GM21360 (cell line): ENCODE measurements at regions not wholly inside any gene's neighbourhood (a gene's known extent, or its start where the extent isn't known, plus 50 kb on each side); places are given as distances from the start of the nearest gene placed in this dataset.
"Not testable (repeated sequence)": the region's sequence is repeated elsewhere in the genome, so short reads cannot be mapped to it uniquely, and the experiment has no call there.

Experiments used
- ATAC-seq: cut with Tn5 transposase; IDR thresholded peaks from one replicate; pipeline ENCODE4 v1.9.1; 2021; ENCODE audit warnings: mild to moderate bottlenecking, moderate library complexity; ENCODE audit not compliant: unreplicated experiment

- ATAC-seq: no peak
Measured at GRCh38 chr1:200288226-200288625, 121.6 kb downstream of the ZNF281 start.

- ATAC-seq: not testable (repeated sequence)
Measured at GRCh38 chr1:200284236-200284635, 125.6 kb downstream of the ZNF281 start.

- no peak for ATAC-seq
Measured at GRCh38 chr1:200282497-200283122, 127.2 kb downstream of the ZNF281 start.

GRCh38 chr1:200281201-200281835, 128.5 kb downstream of the ZNF281 start:
- ATAC-seq: no peak

- ATAC-seq: no peak
Measured at GRCh38 chr1:200279810-200280411, 129.9 kb downstream of the ZNF281 start.

- ATAC-seq: no peak
Measured at GRCh38 chr1:200275816-200276453, 133.9 kb downstream of the ZNF281 start.

GRCh38 chr1:200275415-200275814, 134.4 kb downstream of the ZNF281 start:
- no peak for ATAC-seq

- no peak for ATAC-seq
Measured at GRCh38 chr1:200274116-200274515, 135.7 kb downstream of the ZNF281 start.

GRCh38 chr1:200272481-200273068, 137.3 kb downstream of the ZNF281 start:
- no peak for ATAC-seq

GRCh38 chr1:200269256-200269655, 140.6 kb downstream of the ZNF281 start:
- ATAC-seq: no peak

- no peak for ATAC-seq
Measured at GRCh38 chr1:200267937-200268336, 141.9 kb downstream of the ZNF281 start.

GRCh38 chr1:200267458-200267857, 142.4 kb downstream of the ZNF281 start:
- ATAC-seq: no peak

- no peak for ATAC-seq
Measured at GRCh38 chr1:200266871-200267270, 143.0 kb downstream of the ZNF281 start.

GRCh38 chr1:200265881-200266280, 144.0 kb downstream of the ZNF281 start:
- ATAC-seq: no peak

GRCh38 chr1:200265104-200265503, 144.7 kb downstream of the ZNF281 start:
- no peak for ATAC-seq

- ATAC-seq: no peak
Measured at GRCh38 chr1:200263203-200263602, 146.6 kb downstream of the ZNF281 start.

- ATAC-seq: peak; percentile 92
Measured at GRCh38 chr1:200262326-200262965, 147.4 kb downstream of the ZNF281 start.

- ATAC-seq: no peak
Measured at GRCh38 chr1:200260597-200261335, 149.1 kb downstream of the ZNF281 start.

GRCh38 chr1:200258447-200259375, 151.1 kb downstream of the ZNF281 start:
- ATAC-seq: peak; percentile 41
